DOHH2 (cell line): ENCODE measurements at regions not wholly inside any gene's neighbourhood (a gene's known extent, or its start where the extent isn't known, plus 50 kb on each side); places are given as distances from the start of the nearest gene placed in this dataset.

ENCODE experiments used
- EZH2phosphoT487 ChIP-seq: fragments of 200-600 bp; sonication (generic); IDR thresholded peaks from 2 replicates; pipeline ENCODE4 v1.6.1; 2017; ENCODE audit warnings: borderline replicate concordance, mild to moderate bottlenecking, antibody characterized with exemption, low read length, moderate library complexity, mixed read lengths
- TF ChIP-seq, protein P1 (sequence below): fragments of 200-600 bp; sonication (generic); IDR thresholded peaks from one replicate; pipeline ENCODE4 v1.5.1; 2014; ENCODE audit warnings: antibody characterized with exemption, mild to moderate bottlenecking, low read depth, low read length; ENCODE audit not compliant: poor library complexity, severe bottlenecking

GRCh38 chr3:26260139-26260538 is 362.4 kb upstream of the LRRC3B start:
- TF ChIP-seq, protein P1, sequence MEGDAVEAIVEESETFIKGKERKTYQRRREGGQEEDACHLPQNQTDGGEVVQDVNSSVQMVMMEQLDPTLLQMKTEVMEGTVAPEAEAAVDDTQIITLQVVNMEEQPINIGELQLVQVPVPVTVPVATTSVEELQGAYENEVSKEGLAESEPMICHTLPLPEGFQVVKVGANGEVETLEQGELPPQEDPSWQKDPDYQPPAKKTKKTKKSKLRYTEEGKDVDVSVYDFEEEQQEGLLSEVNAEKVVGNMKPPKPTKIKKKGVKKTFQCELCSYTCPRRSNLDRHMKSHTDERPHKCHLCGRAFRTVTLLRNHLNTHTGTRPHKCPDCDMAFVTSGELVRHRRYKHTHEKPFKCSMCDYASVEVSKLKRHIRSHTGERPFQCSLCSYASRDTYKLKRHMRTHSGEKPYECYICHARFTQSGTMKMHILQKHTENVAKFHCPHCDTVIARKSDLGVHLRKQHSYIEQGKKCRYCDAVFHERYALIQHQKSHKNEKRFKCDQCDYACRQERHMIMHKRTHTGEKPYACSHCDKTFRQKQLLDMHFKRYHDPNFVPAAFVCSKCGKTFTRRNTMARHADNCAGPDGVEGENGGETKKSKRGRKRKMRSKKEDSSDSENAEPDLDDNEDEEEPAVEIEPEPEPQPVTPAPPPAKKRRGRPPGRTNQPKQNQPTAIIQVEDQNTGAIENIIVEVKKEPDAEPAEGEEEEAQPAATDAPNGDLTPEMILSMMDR, result no peak
- no peak for TF ChIP-seq EZH2phosphoT487
